GM12872 (cell line): ENCODE measurements at regions not wholly inside any gene's neighbourhood (a gene's known extent, or its start where the extent isn't known, plus 50 kb on each side); places are given as distances from the start of the nearest gene placed in this dataset.

ENCODE experiments used
- CTCF ChIP-seq: IDR thresholded peaks from 3 replicates; pipeline ENCODE4 v1.5.1; 2011; ENCODE audit warnings: low read depth, mild to moderate bottlenecking, low read length, moderate library complexity; ENCODE audit not compliant: insufficient read depth

DNA sequence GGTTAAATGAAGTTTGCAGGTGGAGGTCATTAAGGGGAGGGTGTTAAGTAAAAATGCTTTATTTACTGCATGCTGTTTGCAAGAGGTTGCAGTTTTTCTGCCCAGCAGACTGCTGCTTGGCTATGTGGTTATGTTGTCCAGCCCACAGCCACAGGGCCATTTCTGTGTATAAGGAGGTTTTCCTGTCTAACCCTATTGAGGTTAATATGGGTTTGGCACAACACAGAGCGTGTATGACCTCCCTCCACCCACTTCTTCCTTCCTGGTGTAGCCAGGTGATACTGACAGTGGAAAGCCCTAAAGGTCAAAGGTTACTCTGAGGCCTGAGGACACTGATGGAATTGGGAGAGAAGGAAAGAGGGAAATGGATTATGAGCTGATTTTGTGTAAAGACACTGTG lies 253.7 kb upstream of the PWP1 start:
- TF ChIP-seq CTCF = no peak

- no peak for TF ChIP-seq CTCF
These were observed 250.5 kb upstream of the PWP1 start for GRCh38 chr12:107435072-107435471.

GRCh38 chr12:107435520-107435919 lies 250.1 kb upstream of the PWP1 start:
- TF ChIP-seq CTCF = no peak

GRCh38 chr12:107436376-107436775 lies 249.2 kb upstream of the PWP1 start:
- no peak for TF ChIP-seq CTCF

- no peak for TF ChIP-seq CTCF
These were observed 248.8 kb upstream of the PWP1 start for GRCh38 chr12:107436836-107437235.

DNA sequence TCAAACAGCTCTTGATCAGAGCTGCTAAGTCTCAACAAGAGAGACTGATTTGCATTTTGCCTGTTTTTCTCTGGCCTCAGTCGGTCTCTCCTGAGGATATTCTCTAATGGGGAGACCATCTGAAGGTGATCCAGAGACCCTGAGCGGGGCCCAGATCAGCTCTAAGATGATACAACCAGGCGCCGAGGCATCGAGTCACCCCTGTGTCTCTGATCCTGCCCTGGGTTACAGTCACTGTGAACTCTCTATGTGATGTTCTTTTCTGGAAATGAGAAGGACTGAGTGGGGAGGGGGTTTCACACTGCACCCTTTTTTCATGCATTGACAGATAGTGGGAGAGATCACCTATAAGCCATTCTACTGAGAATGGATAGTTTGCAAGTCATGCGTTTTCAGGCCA lies 247.6 kb upstream of the PWP1 start:
- no peak for TF ChIP-seq CTCF

DNA sequence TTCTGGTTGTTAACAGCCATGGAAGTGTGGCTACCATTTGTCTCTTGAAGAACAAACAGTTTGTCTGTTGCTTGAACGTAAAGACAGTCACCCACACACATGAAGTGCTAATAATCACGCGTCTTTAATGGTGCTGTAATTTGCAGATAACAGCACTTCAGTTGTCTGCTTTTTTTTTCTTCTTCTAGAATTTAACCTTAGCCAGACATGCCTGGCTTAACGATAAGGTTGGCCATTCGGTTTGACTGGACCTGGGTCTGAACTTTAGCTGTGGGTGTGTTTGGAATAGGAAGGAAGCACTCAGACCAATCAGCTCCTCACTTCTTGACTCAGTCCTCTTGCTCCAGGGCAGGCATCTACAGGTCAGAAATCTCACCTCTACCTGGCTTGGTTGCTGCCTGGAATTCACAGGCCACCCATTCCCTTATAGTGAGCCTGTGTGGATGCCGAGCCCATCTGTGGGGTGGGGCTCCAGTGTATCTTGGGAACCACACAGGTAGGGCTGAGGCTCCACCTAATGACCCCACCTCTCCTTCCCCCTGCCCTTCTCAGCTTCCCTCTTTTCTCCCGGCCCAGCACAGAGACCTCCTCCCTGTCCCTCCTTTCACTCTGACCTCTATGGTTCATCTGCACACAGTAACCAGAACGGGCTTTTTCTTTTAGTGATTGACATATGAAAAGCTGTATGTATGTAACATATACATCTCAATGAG lies 246.4 kb upstream of the PWP1 start:
- TF ChIP-seq CTCF = no peak
